NT2/D1 (cell line): ENCODE measurements at regions not wholly inside any gene's neighbourhood (a gene's known extent, or its start where the extent isn't known, plus 50 kb on each side); places are given as distances from the start of the nearest gene placed in this dataset.

Experiments
- DNase-seq: peaks from one replicate; pipeline ENCODE4 v3.0.0-alpha.2; 2011; ENCODE audit warnings: low read depth, low spot score
- H3K27me3 ChIP-seq: 2 replicates; pipeline ENCODE4 v1.6.0; 2011; ENCODE audit warnings: mild to moderate bottlenecking; ENCODE audit not compliant: insufficient read length, insufficient read depth
- H3K36me3 ChIP-seq: 2 replicates; pipeline ENCODE4 v1.6.1; 2011; ENCODE audit warnings: mild to moderate bottlenecking, low read length, mixed read lengths; ENCODE audit not compliant: insufficient read depth, insufficient read length
- H3K4me1 ChIP-seq: 2 replicates; pipeline ENCODE4 v1.5.1; 2011; ENCODE audit not compliant: insufficient read depth, insufficient read length
- H3K4me3 ChIP-seq: 2 replicates; pipeline ENCODE4 v1.5.1; 2011; ENCODE audit warnings: low read depth; ENCODE audit not compliant: insufficient read length
- H3K9ac ChIP-seq: 2 replicates; pipeline ENCODE4 v1.6.0; 2011; ENCODE audit warnings: low read depth; ENCODE audit not compliant: insufficient read length
- H3K9me3 ChIP-seq: 2 replicates; pipeline ENCODE4 v1.5.1; 2011; ENCODE audit warnings: mild to moderate bottlenecking, low read length; ENCODE audit not compliant: insufficient read depth
- SUZ12 ChIP-seq: IDR thresholded peaks from 2 replicates; pipeline ENCODE4 v1.6.1; 2011; ENCODE audit not compliant: insufficient read length, insufficient read depth; ENCODE audit errors: extremely low read depth
- YY1 ChIP-seq: IDR thresholded peaks from 2 replicates; pipeline ENCODE4 v1.6.1; 2011; ENCODE audit not compliant: insufficient read length, insufficient read depth
- ZNF274 ChIP-seq: IDR thresholded peaks from 2 replicates; pipeline ENCODE4 v1.6.1; 2011; ENCODE audit warnings: mild to moderate bottlenecking, low read depth, low read length

GRCh38 chr21:41073558-41073957 is 94.4 kb upstream of the BACE2 start:
- H3K27me3 ChIP-seq, result peaks cover 5% of the 10 kb centered on the region
- no peaks in the 10 kb centered on the region for H3K36me3 ChIP-seq
- H3K9ac ChIP-seq, result no peak overlapping the region
- TF ChIP-seq SUZ12 (no peak), YY1 (no peak), ZNF274 (no peak)
- H3K9me3 ChIP-seq, result peaks cover 9% of the 10 kb centered on the region; the same call in 1 of the 2 replicates
- H3K4me3 ChIP-seq, result no peak overlapping the region
- no peak for DNase-seq
- peaks cover under 1% of the 10 kb centered on the region for H3K4me1 ChIP-seq

GRCh38 chr21:41074396-41075184 is 93.4 kb upstream of the BACE2 start:
- TF ChIP-seq SUZ12 (no peak), YY1 (no peak), ZNF274 (no peak)
- H3K9ac ChIP-seq, result no peak overlapping the region
- H3K9me3 ChIP-seq, result peaks cover 9% of the 10 kb centered on the region; the same call in 1 of the 2 replicates
- no peaks in the 10 kb centered on the region for H3K4me1 ChIP-seq
- H3K27me3 ChIP-seq, result no peaks in the 10 kb centered on the region
- H3K36me3 ChIP-seq, result no peaks in the 10 kb centered on the region
- no peak overlapping the region for H3K4me3 ChIP-seq
- no peak for DNase-seq

- Histone ChIP-seq H3K27me3 (no peaks in the 10 kb centered on the region), H3K9ac (no peak overlapping the region), H3K4me1 (no peaks in the 10 kb centered on the region), H3K4me3 (no peak overlapping the region), H3K9me3 (peaks cover 9% of the 10 kb centered on the region; the same call in 1 of the 2 replicates), H3K36me3 (no peaks in the 10 kb centered on the region)
- no peak for DNase-seq
- TF ChIP-seq ZNF274, result no peak
These were observed 92.3 kb upstream of the BACE2 start for GRCh38 chr21:41075656-41076055.

- Histone ChIP-seq H3K4me3 (no peak overlapping the region), H3K27me3 (no peaks in the 10 kb centered on the region), H3K36me3 (no peaks in the 10 kb centered on the region), H3K4me1 (no peaks in the 10 kb centered on the region), H3K9me3 (peaks cover 9% of the 10 kb centered on the region; the same call in 1 of the 2 replicates), H3K9ac (no peak overlapping the region)
- DNase-seq, result no peak
- TF ChIP-seq YY1 (no peak), ZNF274 (no peak), SUZ12 (no peak)
These were observed 91.9 kb upstream of the BACE2 start for GRCh38 chr21:41076064-41076463.

GRCh38 chr21:41079159-41079558 is 88.8 kb upstream of the BACE2 start:
- H3K4me1 ChIP-seq, result no peaks in the 10 kb centered on the region
- no peaks in the 10 kb centered on the region for H3K36me3 ChIP-seq
- DNase-seq, result no peak
- TF ChIP-seq SUZ12 (no peak), ZNF274 (no peak), YY1 (no peak)
- H3K27me3 ChIP-seq, result no peaks in the 10 kb centered on the region
- H3K9me3 ChIP-seq, result peaks cover 9% of the 10 kb centered on the region; the same call in 1 of the 2 replicates
- H3K4me3 ChIP-seq, result no peak overlapping the region
- H3K9ac ChIP-seq, result no peak overlapping the region

- Histone ChIP-seq H3K27me3 (no peaks in the 10 kb centered on the region), H3K4me3 (no peak overlapping the region), H3K9me3 (peaks cover 5% of the 10 kb centered on the region; the same call in 1 of the 2 replicates), H3K4me1 (no peaks in the 10 kb centered on the region), H3K9ac (no peak overlapping the region), H3K36me3 (no peaks in the 10 kb centered on the region)
- no peak for DNase-seq
- TF ChIP-seq YY1, result no peak
- TF ChIP-seq ZNF274, result no peak
- no peak for TF ChIP-seq SUZ12
These were observed 87.4 kb upstream of the BACE2 start for GRCh38 chr21:41080485-41081121.

GRCh38 chr21:41086569-41086968 is 81.4 kb upstream of the BACE2 start:
- Histone ChIP-seq H3K36me3 (no peaks in the 10 kb centered on the region), H3K4me3 (no peak overlapping the region), H3K9me3 (no peaks in the 10 kb centered on the region), H3K4me1 (no peaks in the 10 kb centered on the region), H3K9ac (no peak overlapping the region), H3K27me3 (no peaks in the 10 kb centered on the region)
- TF ChIP-seq SUZ12 (no peak), YY1 (no peak), ZNF274 (no peak)
- no peak for DNase-seq
